Upper lobe of left lung (tissue), 6 donors: ENCODE measurements at regions not wholly inside any gene's neighbourhood (a gene's known extent, or its start where the extent isn't known, plus 50 kb on each side); places are given as distances from the start of the nearest gene placed in this dataset.
A peak's percentile ranks its signal among the peaks of the same experiment; 100 is the strongest.

ENCODE experiments used
- ATAC-seq, 2 donors: fragments of 200-7000 bp; cut with Tn5 transposase; one replicate each; pipeline ENCODE4 v1.9.1; 2022; ENCODE audit warnings: mild to moderate bottlenecking in 2 of 2, moderate library complexity in 2 of 2; ENCODE audit not compliant: low FRiP score in 2 of 2
- DNase-seq, 2 donors: peaks; one replicate each; pipeline ENCODE4 v3.0.0-alpha.2; 2019 to 2020
- H3K27ac ChIP-seq, 4 donors: fragments of 200-600 bp; sonication (generic); one replicate each; pipeline ENCODE4 v1.5.1; 2016 to 2019
- H3K27me3 ChIP-seq, 4 donors: fragments of 200-600 bp; sonication (generic); one replicate each; pipeline ENCODE4 v1.5.1; 2017 to 2019
- H3K36me3 ChIP-seq, 4 donors: fragments of 200-600 bp; sonication (generic); one replicate each; pipeline ENCODE4 v1.5.1; 2016 to 2019
- H3K4me1 ChIP-seq, 4 donors: fragments of 200-600 bp; sonication (generic); one replicate each; pipeline ENCODE4 v1.5.1; 2018 to 2019
- H3K4me3 ChIP-seq, 4 donors: fragments of 200-600 bp; sonication (generic); one replicate each; pipeline ENCODE4 v1.5.1; 2017 to 2019; ENCODE audit warnings: mild to moderate bottlenecking in 2 of 4, moderate library complexity in 1 of 4
- H3K9me3 ChIP-seq, 4 donors: fragments of 200-600 bp; sonication (generic); one replicate each; pipeline ENCODE4 v1.5.1; 2018 to 2019
- EP300 ChIP-seq, 4 donors: sonication (generic); formaldehyde crosslinking; IDR thresholded peaks; one replicate each; pipeline ENCODE4 v1.5.1; 2017; ENCODE audit warnings: antibody characterized with exemption in 4 of 4, control low read depth in 2 of 4
- POLR2A ChIP-seq, 4 donors: fragments of 450-650 bp; IDR thresholded peaks; one replicate each; pipeline ENCODE4 v1.5.1; 2016 to 2017; ENCODE audit warnings: antibody characterized with exemption in 4 of 4, mild to moderate bottlenecking in 2 of 4
- POLR2AphosphoS5 ChIP-seq, 2 donors: sonication (generic); formaldehyde crosslinking; IDR thresholded peaks; one replicate each; pipeline ENCODE4 v1.5.1; 2017; ENCODE audit warnings: antibody characterized with exemption in 2 of 2
- WGBS, 2 donors: methylation state at CpG; one replicate each; pipeline ENCODE4 v1.1.5; 2017 to 2018; 5-methylcytosine and 5-hydroxymethylcytosine counted together
- TF ChIP-seq, protein P1 (sequence below), 6 experiments: fragments of 450-650 bp in 4 of 6; fragments of 200-600 bp in 2 of 6; sonication (generic) in 2 of 6; IDR thresholded peaks; one replicate each; pipeline ENCODE4 v1.5.1; 2016 to 2019; ENCODE audit warnings: antibody characterized with exemption in 6 of 6
- donor health status: DM: no; HTN: no; CAD: no; lungs with moderate emphysema.
- donor health status: DM: no; HTN: yes; CAD: no; lungs with severe emphysema.

GRCh38 chr20:39691151-39691862 lies 729.2 kb downstream of the DHX35 start:
- TF ChIP-seq EP300 (IDR thresholded peaks at IDR 0.05) (no peak), POLR2A (IDR thresholded peaks at IDR 0.05) (no peak), POLR2AphosphoS5 (IDR thresholded peaks at IDR 0.05) (no peak)
- TF ChIP-seq, protein P1, sequence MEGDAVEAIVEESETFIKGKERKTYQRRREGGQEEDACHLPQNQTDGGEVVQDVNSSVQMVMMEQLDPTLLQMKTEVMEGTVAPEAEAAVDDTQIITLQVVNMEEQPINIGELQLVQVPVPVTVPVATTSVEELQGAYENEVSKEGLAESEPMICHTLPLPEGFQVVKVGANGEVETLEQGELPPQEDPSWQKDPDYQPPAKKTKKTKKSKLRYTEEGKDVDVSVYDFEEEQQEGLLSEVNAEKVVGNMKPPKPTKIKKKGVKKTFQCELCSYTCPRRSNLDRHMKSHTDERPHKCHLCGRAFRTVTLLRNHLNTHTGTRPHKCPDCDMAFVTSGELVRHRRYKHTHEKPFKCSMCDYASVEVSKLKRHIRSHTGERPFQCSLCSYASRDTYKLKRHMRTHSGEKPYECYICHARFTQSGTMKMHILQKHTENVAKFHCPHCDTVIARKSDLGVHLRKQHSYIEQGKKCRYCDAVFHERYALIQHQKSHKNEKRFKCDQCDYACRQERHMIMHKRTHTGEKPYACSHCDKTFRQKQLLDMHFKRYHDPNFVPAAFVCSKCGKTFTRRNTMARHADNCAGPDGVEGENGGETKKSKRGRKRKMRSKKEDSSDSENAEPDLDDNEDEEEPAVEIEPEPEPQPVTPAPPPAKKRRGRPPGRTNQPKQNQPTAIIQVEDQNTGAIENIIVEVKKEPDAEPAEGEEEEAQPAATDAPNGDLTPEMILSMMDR (IDR thresholded peaks at IDR 0.05) = no peak
- H3K9me3 ChIP-seq = no peaks in the 10 kb centered on the region
- no peaks in the 10 kb centered on the region for H3K36me3 ChIP-seq
- no peak overlapping the region for H3K4me3 ChIP-seq
- no peaks in the 10 kb centered on the region for H3K4me1 ChIP-seq
- no peaks in the 10 kb centered on the region for H3K27me3 ChIP-seq
- ATAC-seq = no peak
- DNase-seq = no peak
- no peak overlapping the region for H3K27ac ChIP-seq
- WGBS, 2 donors = 65 to 72% methylated on average over 3 of the region's 3 CpGs

DNA sequence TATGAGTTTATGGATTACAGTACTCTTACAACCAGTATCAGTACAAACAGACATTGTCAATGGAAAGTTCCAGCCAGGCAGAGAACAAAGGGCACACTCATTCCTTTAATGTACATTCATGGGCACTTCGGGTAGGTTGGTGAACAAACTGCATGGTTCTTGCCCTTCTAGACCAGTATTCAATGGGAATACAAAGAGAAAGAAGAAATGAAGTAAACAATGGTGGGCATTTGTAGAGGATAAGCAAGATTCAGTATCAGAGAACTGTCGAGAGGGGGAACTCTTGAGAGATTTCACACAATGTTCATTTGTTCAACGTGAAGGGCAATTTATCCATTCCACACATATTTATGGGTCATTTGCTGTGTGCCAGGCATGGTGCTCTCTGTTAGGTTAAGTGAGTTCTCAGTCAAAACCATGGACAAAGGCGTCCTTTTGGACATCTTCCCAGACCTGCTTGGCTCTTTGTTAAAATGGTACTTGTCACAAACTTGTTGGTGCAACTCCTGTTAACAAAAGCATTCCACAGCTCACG lies 714.8 kb downstream of the DHX35 start:
- DNase-seq (no peak), ATAC-seq (no peak)
- 47 to 51% methylated on average over 5 of the region's 5 CpGs for WGBS, 2 donors
- H3K36me3 ChIP-seq = no peaks in the 10 kb centered on the region
- no peak overlapping the region for H3K27ac ChIP-seq
- no peaks in the 10 kb centered on the region for H3K27me3 ChIP-seq
- H3K4me3 ChIP-seq = no peak overlapping the region
- no peaks in the 10 kb centered on the region for H3K9me3 ChIP-seq
- TF ChIP-seq POLR2AphosphoS5 (IDR thresholded peaks at IDR 0.05) = no peak
- TF ChIP-seq, protein P1 (IDR thresholded peaks at IDR 0.05) = peak in 1 of 6 experiments; percentile 20
- H3K4me1 ChIP-seq = no peaks in the 10 kb centered on the region

GRCh38 chr20:39676241-39676640 lies 714.1 kb downstream of the DHX35 start:
- Histone ChIP-seq H3K4me1 (no peaks in the 10 kb centered on the region), H3K27me3 (no peaks in the 10 kb centered on the region), H3K4me3 (no peak overlapping the region), H3K36me3 (no peaks in the 10 kb centered on the region), H3K27ac (no peak overlapping the region), H3K9me3 (no peaks in the 10 kb centered on the region)
- no peak for DNase-seq
- TF ChIP-seq POLR2AphosphoS5 (IDR thresholded peaks at IDR 0.05) = no peak
- TF ChIP-seq, protein P1 (IDR thresholded peaks at IDR 0.05) = no peak
- TF ChIP-seq POLR2A (IDR thresholded peaks at IDR 0.05) = no peak
- TF ChIP-seq EP300 (IDR thresholded peaks at IDR 0.05) = no peak
- ATAC-seq = no peak
- 91 to 96% methylated on average over 6 of the region's 6 CpGs for WGBS, 2 donors

GRCh38 chr20:39674842-39675241 lies 712.7 kb downstream of the DHX35 start:
- Histone ChIP-seq H3K27me3 (no peaks in the 10 kb centered on the region), H3K9me3 (no peaks in the 10 kb centered on the region), H3K36me3 (no peaks in the 10 kb centered on the region), H3K27ac (no peak overlapping the region), H3K4me3 (no peak overlapping the region), H3K4me1 (no peaks in the 10 kb centered on the region)
- DNase-seq (no peak), ATAC-seq (peak in 1 of 2 donors; percentile 21)
- 56 to 68% methylated on average over 2 of the region's 2 CpGs for WGBS, 2 donors
- TF ChIP-seq POLR2AphosphoS5 (IDR thresholded peaks at IDR 0.05) (no peak), POLR2A (IDR thresholded peaks at IDR 0.05) (no peak), EP300 (IDR thresholded peaks at IDR 0.05) (no peak)
- TF ChIP-seq, protein P1 (IDR thresholded peaks at IDR 0.05) = no peak

GRCh38 chr20:39670988-39671387 lies 708.8 kb downstream of the DHX35 start:
- 20 to 30% methylated on average over 2 of the region's 2 CpGs for WGBS, 2 donors
- DNase-seq (no peak), ATAC-seq (no peak)
- Histone ChIP-seq H3K27ac (no peak overlapping the region), H3K4me3 (no peak overlapping the region), H3K9me3 (no peaks in the 10 kb centered on the region), H3K4me1 (no peaks in the 10 kb centered on the region), H3K27me3 (no peaks in the 10 kb centered on the region), H3K36me3 (no peaks in the 10 kb centered on the region)
- TF ChIP-seq EP300 (IDR thresholded peaks at IDR 0.05) = no peak
- TF ChIP-seq POLR2A (IDR thresholded peaks at IDR 0.05) = no peak
- TF ChIP-seq, protein P1 (IDR thresholded peaks at IDR 0.05) = no peak
- TF ChIP-seq POLR2AphosphoS5 (IDR thresholded peaks at IDR 0.05) = no peak
